HG02588 (cell line): ENCODE measurements at regions not wholly inside any gene's neighbourhood (a gene's known extent, or its start where the extent isn't known, plus 50 kb on each side); places are given as distances from the start of the nearest gene placed in this dataset.

Experiments used
- ATAC-seq: cut with Tn5 transposase; IDR thresholded peaks from one replicate; pipeline ENCODE4 v1.9.1; 2021; ENCODE audit warnings: mild to moderate bottlenecking, moderate library complexity; ENCODE audit not compliant: unreplicated experiment

DNA sequence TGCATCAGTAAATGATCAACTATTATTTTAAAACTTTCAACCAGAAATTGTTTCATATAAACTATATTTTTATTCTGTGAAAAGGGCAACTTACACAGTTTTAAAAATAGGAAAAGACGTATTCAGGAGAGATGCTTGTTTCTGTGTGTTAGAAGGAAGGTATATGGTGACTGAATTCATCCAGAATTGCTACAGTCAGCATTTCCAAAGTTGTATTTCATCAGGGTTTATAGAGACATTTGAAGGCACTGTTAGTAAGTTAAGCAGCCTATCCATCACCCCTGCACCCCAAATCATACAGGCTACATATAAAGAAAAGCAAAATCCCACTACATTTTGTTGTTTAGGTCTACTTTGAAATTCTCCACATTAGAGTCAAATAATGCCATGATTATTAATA, 716.0 kb downstream of the KCTD16 start:
- no peak for ATAC-seq

DNA sequence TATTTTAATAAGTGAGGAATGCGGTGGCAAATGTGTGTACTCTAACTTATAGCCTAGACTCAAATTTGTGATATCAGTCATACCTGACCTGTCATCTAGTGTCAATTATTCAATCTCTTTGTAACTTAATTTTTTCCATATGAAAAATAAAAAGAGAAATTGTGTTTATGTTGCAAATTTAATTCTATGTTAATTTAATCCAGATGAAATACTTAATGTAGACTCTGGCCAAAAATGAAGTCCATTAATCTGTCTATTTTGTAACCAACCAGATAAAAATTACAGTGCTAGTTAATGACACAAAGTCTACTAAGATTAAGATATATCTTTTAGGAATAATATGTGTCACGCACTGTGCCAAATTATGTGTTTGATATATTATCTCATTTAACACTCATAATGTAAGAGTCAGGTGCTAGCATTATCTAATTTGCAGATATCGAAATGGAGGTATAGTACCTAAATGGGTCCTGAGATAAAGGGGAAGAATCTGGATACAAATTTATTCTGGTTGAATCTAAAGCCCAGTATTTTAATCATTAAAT, 712.1 kb downstream of the KCTD16 start:
- no peak for ATAC-seq

DNA sequence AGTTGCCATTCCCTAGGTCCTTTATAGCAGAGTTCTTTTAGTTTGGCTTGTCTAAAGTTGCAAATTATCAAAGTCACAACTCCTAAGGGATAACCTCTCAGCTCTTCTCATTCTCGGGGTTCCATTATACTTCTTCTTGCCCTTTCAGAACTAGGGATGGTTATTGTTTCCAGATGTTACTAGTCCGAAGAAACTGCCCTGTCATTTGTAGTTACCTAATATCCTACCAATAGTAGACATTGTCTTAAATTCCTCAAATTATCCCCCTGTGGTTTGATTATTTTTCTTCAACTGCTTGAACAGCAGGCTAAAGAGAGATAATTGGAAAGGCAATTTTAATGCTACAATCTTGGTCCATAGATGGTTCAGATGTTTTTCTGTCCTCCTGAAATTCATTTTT, 709.8 kb downstream of the KCTD16 start:
- ATAC-seq: no peak

DNA sequence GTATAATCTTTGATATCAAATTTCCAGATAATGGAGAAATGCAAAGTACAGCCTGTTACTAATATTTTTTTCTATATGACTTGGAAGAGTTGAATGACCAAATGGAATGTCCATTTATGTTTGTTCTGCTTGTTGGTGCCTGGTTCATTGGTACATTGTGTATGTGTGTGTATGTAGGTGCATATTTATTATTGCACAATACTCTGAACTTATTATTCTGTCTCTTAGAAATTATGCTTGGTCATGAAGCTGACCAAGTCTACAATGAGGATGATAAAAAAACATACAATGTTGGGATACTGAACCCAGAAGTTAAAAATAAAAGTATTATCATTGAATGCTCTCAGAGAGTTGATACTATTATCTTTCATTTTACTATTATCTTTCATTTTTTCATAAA, 706.3 kb downstream of the KCTD16 start:
- ATAC-seq: no peak

DNA sequence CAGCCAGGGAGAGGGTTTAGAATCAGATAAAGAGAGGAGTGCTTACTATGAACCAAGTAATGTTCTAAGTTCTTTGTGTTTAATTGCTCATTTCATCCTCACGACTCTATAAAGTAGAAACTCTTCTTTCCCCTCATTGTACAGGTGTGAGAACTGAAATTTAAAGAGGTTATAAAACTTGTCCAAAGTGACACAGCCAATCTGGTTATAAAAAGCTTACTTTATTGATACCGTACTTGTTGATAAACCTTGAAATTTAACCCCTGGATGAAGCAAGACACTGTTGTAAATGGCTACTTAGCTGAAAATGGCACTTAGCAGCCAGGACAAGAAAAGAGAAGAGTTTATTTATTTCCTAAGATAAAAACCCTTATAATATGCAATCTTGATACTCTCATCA, 702.4 kb downstream of the KCTD16 start:
- no peak for ATAC-seq

DNA sequence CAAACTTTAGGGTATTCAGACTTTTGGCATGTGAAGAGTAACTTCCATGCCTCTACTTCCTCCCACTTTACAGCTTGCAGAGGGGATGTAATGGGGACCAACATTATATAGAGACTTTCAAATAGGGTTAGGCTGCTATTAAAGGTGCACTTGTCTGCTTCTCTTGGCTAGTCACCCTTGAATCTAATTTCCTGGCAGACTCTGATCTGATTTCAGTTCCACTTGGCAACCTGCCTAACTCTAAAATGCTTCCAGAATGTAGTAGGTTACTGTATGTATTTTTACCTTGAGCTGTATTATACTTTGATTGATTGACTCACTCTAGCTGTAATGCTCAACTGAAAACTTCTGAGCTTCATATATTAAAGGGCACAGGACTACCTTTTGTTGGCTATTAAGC, 693.4 kb downstream of the KCTD16 start:
- ATAC-seq: no peak

DNA sequence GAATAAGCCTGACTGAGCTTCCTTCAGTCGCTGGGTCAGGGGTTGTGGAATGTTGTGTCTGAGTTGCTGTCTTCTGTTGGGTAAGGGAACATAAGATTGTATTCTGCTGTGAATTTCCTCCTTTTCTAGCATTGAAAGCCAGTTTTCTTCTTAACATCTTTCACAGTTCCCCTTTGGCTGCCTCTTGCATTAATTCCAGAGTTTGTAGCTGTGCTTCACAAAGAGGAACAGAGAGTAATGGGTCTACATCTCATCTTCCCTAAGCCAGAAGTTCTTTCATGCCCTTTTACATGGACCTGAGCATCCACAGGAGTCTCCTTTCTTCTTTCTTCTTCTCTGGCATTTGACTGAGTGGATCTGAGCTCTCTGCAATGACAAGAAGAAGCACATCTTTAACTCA, 686.8 kb downstream of the KCTD16 start:
- ATAC-seq: no peak

DNA sequence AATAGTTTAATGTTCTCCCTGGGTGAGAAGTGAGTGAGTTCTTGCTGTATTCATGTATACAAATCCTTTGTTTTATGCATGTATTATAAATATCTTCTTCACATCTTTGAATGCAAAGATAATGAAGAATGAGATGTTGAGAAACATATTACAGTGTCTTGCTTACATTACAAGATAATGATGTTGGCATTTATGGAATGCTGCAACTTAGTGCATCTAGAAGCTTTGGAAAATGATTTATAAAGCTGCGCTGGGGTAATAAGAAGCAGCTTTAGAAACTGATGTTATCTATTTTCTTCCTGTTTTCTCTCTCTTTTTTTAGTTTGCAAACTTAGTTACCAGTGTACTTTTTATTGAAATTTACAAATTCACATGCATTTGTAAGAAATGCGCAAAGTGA, 673.4 kb downstream of the KCTD16 start:
- no peak for ATAC-seq

DNA sequence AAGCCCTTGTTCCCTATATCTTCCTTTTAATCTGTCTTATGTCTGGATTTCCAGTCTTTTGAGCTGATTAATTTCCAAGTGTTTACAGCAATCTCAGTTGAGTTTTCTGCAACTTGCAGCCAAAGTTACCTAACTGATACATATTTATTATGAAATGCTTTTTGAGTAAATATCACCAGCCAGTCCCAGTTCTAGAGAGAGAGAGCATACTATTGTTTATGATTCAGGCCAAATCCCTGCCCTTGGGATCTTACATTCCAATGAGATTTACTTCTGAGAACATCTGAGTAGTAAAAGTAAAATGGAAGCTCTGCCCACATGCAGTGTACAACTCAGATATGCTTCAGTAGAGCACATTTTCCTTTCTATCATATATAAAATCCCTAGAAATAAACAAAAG, 661.7 kb downstream of the KCTD16 start:
- ATAC-seq: no peak

DNA sequence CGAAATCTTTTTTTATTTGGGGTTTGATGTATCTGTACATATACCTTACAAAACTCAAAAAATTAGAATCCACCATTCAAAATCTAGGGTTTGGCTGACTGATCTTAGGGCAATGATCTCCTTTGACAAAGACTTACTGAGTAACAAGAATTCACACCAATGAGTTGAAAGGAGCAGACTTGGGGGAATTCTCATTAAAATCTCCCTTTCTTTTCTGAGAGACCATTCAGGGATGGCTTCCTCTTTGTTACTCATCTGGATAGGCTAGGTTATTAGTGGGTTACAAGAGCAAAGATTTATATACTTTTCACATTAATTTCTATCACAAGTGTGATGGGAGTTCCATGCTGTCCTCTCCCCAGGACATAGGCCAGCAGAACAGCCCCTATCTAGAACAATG, 661.0 kb downstream of the KCTD16 start:
- ATAC-seq: no peak

DNA sequence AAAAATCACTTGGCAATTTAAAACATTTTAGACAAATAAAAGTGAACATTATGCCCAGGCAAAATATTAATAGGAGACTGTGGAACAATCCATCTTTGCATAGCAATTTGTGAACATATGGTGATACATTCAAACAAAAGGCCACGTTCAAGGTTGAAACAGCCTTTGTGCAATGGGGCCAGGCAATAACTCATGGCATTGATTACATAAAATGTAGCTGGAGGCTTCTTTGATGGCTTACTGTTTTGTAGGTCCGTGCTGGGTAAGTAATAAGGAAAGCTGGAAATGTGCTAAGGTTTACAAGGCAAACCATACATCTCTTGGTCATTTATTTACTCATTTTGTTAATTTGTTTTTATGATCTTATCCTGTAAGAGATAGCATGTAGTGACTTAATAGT, 651.8 kb downstream of the KCTD16 start:
- no peak for ATAC-seq

DNA sequence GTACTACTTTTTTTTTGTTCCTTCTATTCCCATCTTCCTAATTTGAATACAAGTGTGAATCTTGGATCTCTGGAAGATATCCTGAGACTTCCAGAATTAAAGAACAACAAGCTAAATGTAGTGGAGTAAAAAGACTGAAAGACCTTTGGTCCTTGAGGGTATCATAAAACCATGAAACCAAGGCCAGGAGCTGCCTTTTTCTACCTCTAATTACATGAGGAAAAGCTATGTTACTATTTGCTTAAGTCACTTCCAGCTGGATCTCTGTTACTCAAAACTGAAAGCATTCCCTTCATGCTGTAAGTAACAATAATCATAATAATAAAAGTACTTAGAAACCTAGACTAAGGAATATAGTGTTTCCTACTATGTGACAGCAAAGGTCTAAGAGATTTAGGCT, 649.6 kb downstream of the KCTD16 start:
- ATAC-seq: no peak

DNA sequence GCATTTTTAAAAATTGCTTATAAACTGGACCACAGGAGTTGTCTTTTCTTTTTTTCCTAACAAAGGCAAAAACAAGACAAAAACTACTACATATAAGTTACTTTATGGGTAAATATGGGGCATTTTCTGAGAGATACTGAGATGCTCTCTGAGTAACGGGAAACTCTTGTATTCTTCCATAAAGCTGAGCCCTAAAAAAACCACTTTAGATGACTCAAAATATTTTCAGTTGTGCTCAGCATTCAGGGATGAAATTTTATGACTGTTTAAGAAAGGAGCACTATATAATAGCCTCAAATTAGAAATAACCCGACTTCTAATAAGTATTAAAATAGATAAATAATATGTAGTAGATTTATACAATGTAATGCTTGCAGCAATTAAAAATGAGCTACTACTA, 644.5 kb downstream of the KCTD16 start:
- no peak for ATAC-seq

DNA sequence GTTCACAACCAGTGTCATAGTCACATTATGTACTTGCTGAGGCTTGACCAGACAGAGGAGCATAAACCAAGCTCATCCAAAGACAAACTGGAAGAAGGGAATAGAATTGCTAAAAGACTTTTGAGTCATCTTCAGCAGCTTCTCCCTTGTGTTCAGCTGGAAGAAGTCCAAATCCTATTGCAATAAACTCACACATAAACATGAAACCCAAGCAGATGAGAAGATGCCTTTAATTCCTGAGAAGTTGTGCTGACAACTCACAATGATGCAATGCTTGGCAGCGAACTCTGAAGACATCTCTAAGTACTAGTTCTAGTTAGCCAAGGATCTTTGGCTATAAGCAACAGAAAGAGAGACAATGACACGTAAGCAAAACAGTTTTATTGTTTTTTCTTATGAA, 642.1 kb downstream of the KCTD16 start:
- no peak for ATAC-seq

DNA sequence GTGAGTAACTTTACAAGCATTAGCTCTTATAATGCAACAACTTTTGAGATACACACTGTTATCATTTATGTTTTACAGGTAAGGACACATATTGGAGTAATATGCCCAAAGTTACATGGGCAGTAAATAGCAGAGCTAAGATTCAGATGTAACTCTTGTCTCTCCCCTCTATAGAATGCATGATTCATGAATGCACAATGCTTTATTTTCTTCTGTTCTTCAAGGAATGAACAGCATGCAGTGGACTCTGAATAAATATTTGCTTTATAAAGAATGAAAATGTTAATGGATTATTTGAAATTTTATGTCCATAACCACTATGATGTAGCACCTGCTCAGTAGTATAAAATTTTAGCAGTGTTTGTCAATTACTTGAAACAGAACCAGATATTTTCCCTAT, 629.5 kb downstream of the KCTD16 start:
- ATAC-seq: no peak

DNA sequence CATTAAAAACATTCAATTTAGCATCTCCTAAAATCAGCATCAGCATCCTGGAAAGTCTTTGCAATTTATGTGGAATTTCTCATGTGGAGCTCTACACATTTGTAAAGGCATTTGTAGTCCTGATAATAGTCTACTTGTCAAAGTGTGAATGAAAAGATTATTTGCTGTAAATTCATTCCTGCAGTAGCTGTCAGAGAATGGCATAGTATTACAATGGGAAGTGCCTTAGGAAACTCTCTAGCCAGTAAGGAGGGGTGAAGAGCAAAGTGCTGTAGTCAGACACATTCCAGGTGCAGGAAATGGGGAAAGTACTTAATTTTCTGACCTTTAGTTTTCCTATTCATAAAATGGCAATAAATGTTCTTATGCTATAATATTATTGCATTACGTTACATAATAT, 627.9 kb downstream of the KCTD16 start:
- ATAC-seq: no peak

DNA sequence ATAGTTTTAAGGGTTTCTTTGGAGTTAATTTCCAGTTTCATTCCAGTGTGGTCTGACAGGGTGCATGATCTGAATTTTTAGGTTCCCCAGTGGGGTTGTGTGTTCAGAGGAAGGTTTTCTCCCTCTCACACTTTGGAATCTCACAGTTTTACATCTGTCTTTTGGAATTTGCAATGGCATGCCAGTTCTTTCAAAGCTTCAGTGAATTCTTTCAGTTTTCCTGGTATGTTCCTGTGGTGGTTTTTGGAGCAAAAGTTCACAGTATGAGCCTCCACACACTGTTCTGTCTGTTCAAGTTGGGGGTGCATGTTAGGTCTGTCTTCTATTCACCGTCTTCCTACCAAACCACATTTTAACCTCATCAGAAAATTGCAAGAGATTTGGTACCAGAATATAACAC, 624.2 kb downstream of the KCTD16 start:
- no peak for ATAC-seq

DNA sequence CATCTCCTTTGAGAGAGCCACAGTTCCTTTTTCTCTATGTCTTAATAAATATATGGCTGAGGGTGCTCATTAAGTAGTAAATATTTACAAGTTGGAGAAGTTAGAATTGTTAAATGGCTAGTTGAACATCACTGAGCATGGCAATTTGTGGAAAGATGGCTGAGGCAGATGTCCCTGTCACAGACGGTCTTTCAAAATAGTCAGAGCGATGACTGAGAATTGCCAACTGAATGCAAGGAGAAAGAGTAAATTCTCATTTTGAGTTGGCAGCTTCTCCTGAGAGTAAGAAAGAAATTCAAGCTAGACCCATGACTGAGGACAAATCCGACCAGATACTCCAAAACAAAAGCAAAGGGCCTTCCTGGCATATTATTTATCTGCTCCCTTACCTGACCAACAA, 617.9 kb downstream of the KCTD16 start:
- ATAC-seq: no peak

DNA sequence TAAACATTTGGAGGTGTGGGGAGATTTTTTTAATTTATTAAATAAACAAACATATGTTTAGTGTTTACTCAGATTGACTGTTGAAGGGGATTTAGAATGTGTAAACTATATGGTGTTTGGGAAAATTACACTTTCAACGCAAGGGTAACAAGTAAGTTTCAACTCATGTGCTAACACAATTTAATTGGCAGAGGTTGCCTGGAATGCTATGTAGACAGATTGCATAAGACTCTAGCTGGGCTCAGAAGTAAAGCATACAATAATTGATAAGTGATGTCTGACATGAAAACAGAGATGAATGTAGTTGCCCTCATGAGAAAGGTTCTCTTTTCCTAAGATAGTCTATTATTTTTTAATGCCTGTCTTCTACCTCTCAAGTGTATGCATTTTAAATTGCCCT, 617.4 kb downstream of the KCTD16 start:
- no peak for ATAC-seq

DNA sequence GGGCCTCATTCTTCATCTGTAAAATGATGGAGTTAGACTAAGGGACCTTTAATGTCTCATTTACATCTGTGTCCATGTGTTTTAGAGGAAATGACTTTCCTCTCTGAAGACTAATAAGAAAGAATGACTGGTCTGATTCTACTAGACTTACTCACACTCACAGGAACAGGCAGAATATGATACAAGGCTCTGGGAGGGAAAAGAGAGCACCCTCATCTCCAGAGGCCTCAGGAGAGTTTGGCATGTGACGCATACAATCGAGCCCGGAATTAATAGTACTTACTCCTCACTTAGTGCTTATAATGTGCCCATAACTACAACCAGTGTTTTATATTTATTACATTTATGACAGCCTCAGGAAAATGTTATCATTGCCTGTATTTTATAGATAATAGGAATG, 608.7 kb downstream of the KCTD16 start:
- no peak for ATAC-seq

DNA sequence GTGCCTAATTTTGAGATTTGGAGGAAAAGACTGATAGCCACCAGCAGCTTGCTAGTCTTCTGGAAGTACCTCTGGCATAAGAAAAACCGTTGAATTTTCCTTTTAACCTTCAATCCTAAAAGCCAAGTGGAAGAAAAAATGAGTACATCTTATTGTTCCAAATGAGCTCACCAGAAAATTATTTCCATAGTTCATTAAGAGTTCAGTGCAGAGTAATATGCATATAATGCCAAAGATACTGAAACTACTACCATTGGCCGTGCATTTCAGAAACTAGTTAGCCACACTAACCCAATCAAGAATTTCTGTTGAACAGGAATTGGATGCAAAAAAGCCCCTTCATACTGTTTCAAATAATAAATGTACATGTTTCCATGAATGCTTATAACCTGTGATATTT, 607.9 kb downstream of the KCTD16 start:
- ATAC-seq: no peak

DNA sequence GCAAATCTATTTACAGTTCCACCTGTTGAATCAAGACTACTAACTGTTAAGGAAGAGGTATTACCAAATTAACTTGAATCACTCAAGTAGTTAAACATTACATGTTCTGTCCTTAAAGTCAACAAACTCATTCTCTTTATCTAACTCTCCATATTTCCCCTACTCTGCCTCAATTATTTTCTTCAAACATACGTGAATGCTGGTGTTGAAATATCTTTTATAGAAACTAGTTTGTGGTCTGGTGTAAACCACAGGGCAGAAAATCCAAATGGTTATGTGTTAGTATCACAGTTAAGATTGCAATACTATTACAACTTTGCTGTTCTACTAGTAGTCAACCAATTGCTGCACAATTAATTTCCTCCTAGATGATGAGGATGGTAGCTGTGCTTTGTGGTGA, 603.5 kb downstream of the KCTD16 start:
- ATAC-seq: no peak

DNA sequence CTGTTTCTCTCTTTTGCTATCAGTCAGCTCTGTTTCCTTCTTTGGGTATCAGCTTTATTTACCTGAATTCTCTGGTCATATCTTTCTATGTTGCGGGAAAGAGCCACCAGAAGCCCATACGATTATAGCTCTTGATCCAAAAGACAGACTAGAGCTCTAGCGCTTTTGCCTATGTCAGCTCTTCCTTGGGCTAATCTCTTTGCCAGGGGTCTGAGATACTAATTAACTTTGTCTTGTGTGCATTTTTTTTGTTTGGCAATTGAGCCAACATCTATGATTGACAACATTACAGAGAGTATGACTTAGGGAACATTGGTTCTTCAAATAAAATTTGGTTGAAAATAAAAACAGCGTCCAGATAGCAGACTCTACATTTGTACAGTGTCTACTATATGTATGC, 603.0 kb downstream of the KCTD16 start:
- ATAC-seq: no peak

DNA sequence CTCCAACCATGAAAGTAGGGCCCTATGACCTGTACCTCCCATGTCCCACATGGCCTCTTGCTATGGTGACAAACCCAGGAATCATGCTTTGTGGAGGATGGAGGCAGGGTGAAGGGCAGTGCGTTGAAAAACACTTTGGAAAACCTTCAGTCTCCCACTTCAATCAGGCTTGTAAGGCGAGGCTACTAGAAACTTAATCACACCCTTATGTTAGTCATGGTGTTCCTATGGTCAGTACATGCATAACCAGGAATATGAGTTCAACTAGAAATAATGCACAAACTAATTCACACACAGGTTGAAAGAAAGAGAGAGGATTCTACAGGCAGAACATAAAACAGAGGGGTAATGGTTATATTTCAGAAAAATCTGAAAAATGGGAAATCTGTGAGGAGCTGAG, 601.1 kb downstream of the KCTD16 start:
- no peak for ATAC-seq
